RWPE1 (cell line): ENCODE measurements at regions not wholly inside any gene's neighbourhood (a gene's known extent, or its start where the extent isn't known, plus 50 kb on each side); places are given as distances from the start of the nearest gene placed in this dataset.

Source experiments
- CTCF ChIA-PET: fragments of 350-600 bp; sonication (Branson Sonifier 250); formaldehyde crosslinking; extraction: SDS; loops from one replicate; lab custom pipeline; 2021; lab: Yijun Ruan, JAX
- POLR2A ChIA-PET: fragments of 400-600 bp; formaldehyde crosslinking; extraction: SDS; loops from one replicate; lab custom pipeline; 2020; ENCODE audit warnings: antibody characterized with exemption; ENCODE audit not compliant: low non-redundant PET; lab: Yijun Ruan, JAX
- DNase-seq: peaks from one replicate; pipeline ENCODE4 v3.0.0; 2012; ENCODE audit warnings: low spot score
- H3K27ac ChIP-seq: fragments of 450-650 bp; 2 replicates; pipeline ENCODE4 v1.5.1; 2017
- CTCF ChIP-seq: fragments of 450-650 bp; conservative IDR thresholded peaks from 2 replicates; pipeline ENCODE4 v1.5.1; 2017; ENCODE audit warnings: low read depth, mild to moderate bottlenecking

- ChIA-PET CTCF (no interaction called here), POLR2A (no interaction called here)
- TF ChIP-seq CTCF = no peak
- H3K27ac ChIP-seq = no peak overlapping the region
- DNase-seq = no peak
Observed at GRCh38 chr4:33357121-33357520, 2637.0 kb downstream of the PCDH7 start.

GRCh38 chr4:33369446-33369845, 2649.3 kb downstream of the PCDH7 start:
- CTCF ChIA-PET = no interaction called here
- POLR2A ChIA-PET = no interaction called here

GRCh38 chr4:33381816-33382215, 2661.6 kb downstream of the PCDH7 start:
- TF ChIP-seq CTCF = no peak
- H3K27ac ChIP-seq = no peak overlapping the region
- CTCF ChIA-PET = no interaction called here
- no peak for DNase-seq
- POLR2A ChIA-PET = no interaction called here

More at GRCh38 chr4:33369446-33369845, 2649.3 kb downstream of the PCDH7 start:
- H3K27ac ChIP-seq = no peak overlapping the region
- TF ChIP-seq CTCF = no peak
- no peak for DNase-seq

- CTCF ChIA-PET = no interaction called here
- DNase-seq = no peak
- POLR2A ChIA-PET = no interaction called here
- TF ChIP-seq CTCF = no peak
- H3K27ac ChIP-seq = no peak overlapping the region
Observed at GRCh38 chr4:33386764-33387163, 2666.6 kb downstream of the PCDH7 start.

- no peak for DNase-seq
- no peak for TF ChIP-seq CTCF
- ChIA-PET POLR2A (no interaction called here), CTCF (no interaction called here)
- H3K27ac ChIP-seq = no peak overlapping the region
Observed at GRCh38 chr4:33390976-33391375, 2670.8 kb downstream of the PCDH7 start.

GRCh38 chr4:33395731-33396485, 2675.7 kb downstream of the PCDH7 start:
- CTCF ChIA-PET = no interaction called here
- no peak for DNase-seq
- no peak for TF ChIP-seq CTCF
- no peak overlapping the region for H3K27ac ChIP-seq
- POLR2A ChIA-PET = no interaction called here
